ENCODE measurements at regions not wholly inside any gene's neighbourhood (a gene's known extent, or its start where the extent isn't known, plus 50 kb on each side); places are given as distances from the start of the nearest gene placed in this dataset.

- TF ChIP-seq PPARA (CRISPR knock-in tag; IDR thresholded peaks at IDR 0.05; ENCODE audit: borderline replicate concordance), result no peak
- no peak for ATAC-seq
Measured at GRCh38 chr4:66625480-66625879, 919.8 kb downstream of the CENPC start.

DNA sequence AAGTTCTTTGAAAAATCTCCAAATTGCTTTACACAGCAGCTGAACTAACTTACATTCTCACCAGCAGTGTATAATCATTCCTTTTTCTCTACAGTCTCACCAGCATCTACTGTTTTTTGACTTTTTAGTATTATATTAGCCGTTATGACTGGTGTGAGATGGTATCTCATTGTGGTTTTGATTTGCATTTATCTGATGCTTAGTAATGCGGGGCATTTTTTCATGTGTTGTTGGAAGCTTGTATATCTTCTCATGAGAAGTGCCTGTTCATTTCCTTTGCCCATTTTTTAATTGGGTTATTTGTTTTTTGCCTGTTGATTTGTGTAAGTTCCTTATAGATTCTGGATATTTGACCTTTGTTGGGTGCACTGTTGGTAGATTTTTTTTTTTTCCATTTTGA is 931.7 kb downstream of the CENPC start:
- ATAC-seq, result no peak

DNA sequence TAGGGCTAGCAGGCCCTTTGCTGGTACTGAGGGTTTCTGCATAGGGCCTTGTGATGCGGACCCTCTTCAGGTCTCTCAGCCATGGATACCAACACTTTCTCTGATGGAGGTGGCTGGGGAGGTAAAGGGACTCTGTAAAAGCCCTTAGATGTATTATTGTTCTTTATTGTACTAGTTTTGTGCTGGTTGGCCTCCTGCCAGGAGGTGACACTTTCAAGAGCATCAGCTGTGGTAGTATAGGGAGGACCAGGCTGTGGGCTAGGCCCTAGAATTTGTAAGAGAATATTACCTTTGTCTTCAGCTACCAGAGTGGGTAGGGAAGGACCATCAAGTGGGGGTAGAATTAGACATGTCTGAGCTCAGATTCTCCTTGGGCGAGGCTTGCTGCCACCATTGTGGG is 936.3 kb downstream of the CENPC start:
- no peak for ATAC-seq
- TF ChIP-seq ZC3H10 (CRISPR knock-in tag; IDR thresholded peaks at IDR 0.05) (no peak), TSHZ2 (CRISPR knock-in tag; IDR thresholded peaks at IDR 0.05) (no peak), POU6F1 (CRISPR knock-in tag; IDR thresholded peaks at IDR 0.05; ENCODE audit: borderline replicate concordance, low read depth) (no peak), ARNTL (CRISPR knock-in tag; IDR thresholded peaks at IDR 0.05; ENCODE audit: borderline replicate concordance, low read depth) (no peak), SNAI2 (CRISPR knock-in tag; IDR thresholded peaks at IDR 0.05) (no peak), OSR1 (CRISPR knock-in tag; IDR thresholded peaks at IDR 0.05) (no peak), GLIS3 (CRISPR knock-in tag; IDR thresholded peaks at IDR 0.05) (no peak), ZNF8 (CRISPR knock-in tag; IDR thresholded peaks at IDR 0.05) (no peak), BACH2 (CRISPR knock-in tag; IDR thresholded peaks at IDR 0.05; ENCODE audit: borderline replicate concordance) (no peak), ZNF70 (CRISPR knock-in tag; IDR thresholded peaks at IDR 0.05) (no peak), CSDC2 (CRISPR knock-in tag; IDR thresholded peaks at IDR 0.05) (no peak)
- TF ChIP-seq, protein P1, sequence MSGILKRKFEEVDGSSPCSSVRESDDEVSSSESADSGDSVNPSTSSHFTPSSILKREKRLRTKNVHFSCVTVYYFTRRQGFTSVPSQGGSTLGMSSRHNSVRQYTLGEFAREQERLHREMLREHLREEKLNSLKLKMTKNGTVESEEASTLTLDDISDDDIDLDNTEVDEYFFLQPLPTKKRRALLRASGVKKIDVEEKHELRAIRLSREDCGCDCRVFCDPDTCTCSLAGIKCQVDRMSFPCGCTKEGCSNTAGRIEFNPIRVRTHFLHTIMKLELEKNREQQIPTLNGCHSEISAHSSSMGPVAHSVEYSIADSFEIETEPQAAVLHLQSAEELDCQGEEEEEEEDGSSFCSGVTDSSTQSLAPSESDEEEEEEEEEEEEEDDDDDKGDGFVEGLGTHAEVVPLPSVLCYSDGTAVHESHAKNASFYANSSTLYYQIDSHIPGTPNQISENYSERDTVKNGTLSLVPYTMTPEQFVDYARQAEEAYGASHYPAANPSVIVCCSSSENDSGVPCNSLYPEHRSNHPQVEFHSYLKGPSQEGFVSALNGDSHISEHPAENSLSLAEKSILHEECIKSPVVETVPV (CRISPR knock-in tag; IDR thresholded peaks at IDR 0.05), result no peak

More for the DNA sequence above, 931.7 kb downstream of the CENPC start:
- no peak for TF ChIP-seq TSHZ2 (CRISPR knock-in tag; IDR thresholded peaks at IDR 0.05)
- no peak for TF ChIP-seq BACH2 (CRISPR knock-in tag; IDR thresholded peaks at IDR 0.05; ENCODE audit: borderline replicate concordance)
- TF ChIP-seq ISL1 (CRISPR knock-in tag; IDR thresholded peaks at IDR 0.05), result no peak
- TF ChIP-seq ZNF8 (CRISPR knock-in tag; IDR thresholded peaks at IDR 0.05), result no peak
- TF ChIP-seq RARB (CRISPR knock-in tag; IDR thresholded peaks at IDR 0.05), result no peak
- TF ChIP-seq PATZ1 (CRISPR knock-in tag; IDR thresholded peaks at IDR 0.05; ENCODE audit: borderline replicate concordance), result no peak
- TF ChIP-seq ZNF70 (CRISPR knock-in tag; IDR thresholded peaks at IDR 0.05), result no peak

DNA sequence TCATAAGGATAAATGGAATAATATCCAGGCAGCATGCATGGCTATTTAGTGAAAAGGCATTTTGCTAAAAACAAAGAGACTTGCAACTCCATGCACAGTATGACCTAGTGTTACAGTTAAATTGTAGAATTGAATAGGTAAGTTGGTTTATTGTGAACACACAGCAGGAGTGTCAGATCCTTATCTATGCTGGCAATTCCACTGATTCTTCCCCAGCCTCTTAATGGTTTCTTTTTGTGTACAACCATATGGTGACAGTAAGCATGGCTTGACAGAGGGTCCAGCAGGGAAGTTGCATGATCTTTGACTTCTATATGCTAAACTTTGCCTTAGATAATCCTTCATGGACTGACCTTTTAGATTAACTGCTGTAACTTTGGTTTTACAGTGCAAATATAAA is 936.6 kb upstream of the EPHA5 start:
- ATAC-seq, result no peak
- no peak for TF ChIP-seq TOX (CRISPR knock-in tag; IDR thresholded peaks at IDR 0.05; ENCODE audit: borderline replicate concordance)
- TF ChIP-seq ISL1 (CRISPR knock-in tag; IDR thresholded peaks at IDR 0.05), result no peak
- no peak for TF ChIP-seq ZC3H10 (CRISPR knock-in tag; IDR thresholded peaks at IDR 0.05)
- no peak for TF ChIP-seq ESRRG (CRISPR knock-in tag; IDR thresholded peaks at IDR 0.05)
- TF ChIP-seq, protein P1 (CRISPR knock-in tag; IDR thresholded peaks at IDR 0.05), result no peak
- TF ChIP-seq PATZ1 (CRISPR knock-in tag; IDR thresholded peaks at IDR 0.05; ENCODE audit: borderline replicate concordance), result no peak
- no peak for TF ChIP-seq OSR1 (CRISPR knock-in tag; IDR thresholded peaks at IDR 0.05)
- no peak for TF ChIP-seq GLIS3 (CRISPR knock-in tag; IDR thresholded peaks at IDR 0.05)
- TF ChIP-seq BACH2 (CRISPR knock-in tag; IDR thresholded peaks at IDR 0.05; ENCODE audit: borderline replicate concordance), result no peak
- TF ChIP-seq ZFP30 (CRISPR knock-in tag; IDR thresholded peaks at IDR 0.05), result no peak
- TF ChIP-seq ZFP3 (CRISPR knock-in tag; IDR thresholded peaks at IDR 0.05), result no peak
- no peak for TF ChIP-seq SNAI2 (CRISPR knock-in tag; IDR thresholded peaks at IDR 0.05)
- TF ChIP-seq TCF4 (CRISPR knock-in tag; IDR thresholded peaks at IDR 0.05; ENCODE audit: borderline replicate concordance), result no peak
- TF ChIP-seq ZNF8 (CRISPR knock-in tag; IDR thresholded peaks at IDR 0.05), result no peak
- no peak for TF ChIP-seq ZNF565 (CRISPR knock-in tag; conservative IDR thresholded peaks at IDR 0.05; ENCODE audit: low read depth)
